ENCODE measurements at regions not wholly inside any gene's neighbourhood (a gene's known extent, or its start where the extent isn't known, plus 50 kb on each side); places are given as distances from the start of the nearest gene placed in this dataset.

DNA sequence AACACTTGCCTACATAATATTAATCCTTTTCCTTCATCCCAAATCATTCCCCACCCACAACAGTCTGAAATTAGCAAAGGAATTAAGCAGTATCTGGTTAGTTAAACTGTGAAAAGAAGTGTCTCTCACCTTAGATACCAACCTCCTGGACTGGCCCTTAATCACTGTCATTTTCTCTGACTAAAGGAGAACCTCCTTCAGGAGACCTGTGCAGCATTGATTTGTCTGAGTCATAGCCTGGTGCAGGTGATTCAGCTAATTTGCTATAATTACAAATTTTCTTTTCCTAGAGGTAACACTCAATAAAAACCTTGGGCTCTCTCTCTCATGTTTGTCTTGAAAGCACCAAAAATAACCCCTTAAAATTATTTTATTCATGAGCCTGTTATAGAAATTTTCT is 279.8 kb upstream of the SEMA6D start (continued):
- TF ChIP-seq ZNF530 (CRISPR knock-in tag; IDR thresholded peaks at IDR 0.05; ENCODE audit: low read depth) (no peak), ZNF670 (CRISPR knock-in tag; IDR thresholded peaks at IDR 0.05; ENCODE audit: borderline replicate concordance) (no peak), TOPORS (CRISPR knock-in tag; IDR thresholded peaks at IDR 0.05) (no peak)
- TF ChIP-seq, protein P1, sequence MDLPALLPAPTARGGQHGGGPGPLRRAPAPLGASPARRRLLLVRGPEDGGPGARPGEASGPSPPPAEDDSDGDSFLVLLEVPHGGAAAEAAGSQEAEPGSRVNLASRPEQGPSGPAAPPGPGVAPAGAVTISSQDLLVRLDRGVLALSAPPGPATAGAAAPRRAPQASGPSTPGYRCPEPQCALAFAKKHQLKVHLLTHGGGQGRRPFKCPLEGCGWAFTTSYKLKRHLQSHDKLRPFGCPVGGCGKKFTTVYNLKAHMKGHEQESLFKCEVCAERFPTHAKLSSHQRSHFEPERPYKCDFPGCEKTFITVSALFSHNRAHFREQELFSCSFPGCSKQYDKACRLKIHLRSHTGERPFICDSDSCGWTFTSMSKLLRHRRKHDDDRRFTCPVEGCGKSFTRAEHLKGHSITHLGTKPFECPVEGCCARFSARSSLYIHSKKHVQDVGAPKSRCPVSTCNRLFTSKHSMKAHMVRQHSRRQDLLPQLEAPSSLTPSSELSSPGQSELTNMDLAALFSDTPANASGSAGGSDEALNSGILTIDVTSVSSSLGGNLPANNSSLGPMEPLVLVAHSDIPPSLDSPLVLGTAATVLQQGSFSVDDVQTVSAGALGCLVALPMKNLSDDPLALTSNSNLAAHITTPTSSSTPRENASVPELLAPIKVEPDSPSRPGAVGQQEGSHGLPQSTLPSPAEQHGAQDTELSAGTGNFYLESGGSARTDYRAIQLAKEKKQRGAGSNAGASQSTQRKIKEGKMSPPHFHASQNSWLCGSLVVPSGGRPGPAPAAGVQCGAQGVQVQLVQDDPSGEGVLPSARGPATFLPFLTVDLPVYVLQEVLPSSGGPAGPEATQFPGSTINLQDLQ (CRISPR knock-in tag; IDR thresholded peaks at IDR 0.05), result no peak

DNA sequence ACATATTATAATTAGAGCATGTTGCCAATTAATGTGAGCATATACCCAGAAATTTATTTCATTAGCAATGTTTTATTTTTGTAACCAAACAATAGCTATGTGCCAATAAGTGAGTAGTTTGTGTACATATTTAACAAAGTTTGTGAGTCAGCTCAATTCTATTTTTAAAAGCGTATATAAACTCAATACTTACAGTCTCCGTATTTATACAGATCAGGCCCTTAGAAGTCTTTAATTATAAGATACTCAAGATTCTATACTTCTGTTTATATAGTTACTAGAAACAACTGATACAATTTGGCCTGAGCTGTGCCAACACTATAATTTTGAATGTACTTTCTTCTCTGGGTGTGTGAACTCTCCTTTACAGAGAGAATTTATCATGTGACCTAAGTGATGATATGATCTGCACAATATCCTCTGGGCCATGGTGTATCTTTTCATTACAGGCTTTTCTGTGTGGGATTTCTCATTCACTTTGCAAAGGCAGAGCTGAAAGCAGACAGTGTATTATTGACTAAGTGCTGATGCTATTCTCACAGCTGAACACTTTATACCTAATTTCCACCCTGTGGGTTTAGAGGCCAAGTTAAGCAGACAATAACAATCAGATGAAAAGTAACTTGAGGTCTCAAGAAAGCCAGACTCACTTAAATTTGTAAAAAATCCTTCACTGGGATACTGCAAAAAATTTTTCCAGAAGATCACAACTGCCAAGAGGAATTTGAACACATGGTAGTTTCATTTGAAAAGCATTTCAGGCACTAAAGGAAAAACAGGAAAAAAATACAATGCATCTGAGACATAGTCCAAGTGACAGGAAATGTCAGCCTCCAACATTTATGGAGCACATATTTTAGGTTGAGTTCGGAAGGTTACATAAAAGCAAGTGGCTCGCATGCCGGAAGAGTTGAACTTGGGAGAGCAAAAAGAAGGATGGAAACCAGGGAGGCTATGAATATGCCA is 277.9 kb upstream of the SEMA6D start:
- DNase-seq (ENCODE audit: low spot score), result no peak
- H3K4me2 ChIP-seq (ENCODE audit: low read depth, low read length), result no peak overlapping the region
- intact Hi-C loops (cut with micrococcal nuclease; ENCODE audit: unreplicated experiment), result no loop called here
- no peaks in the 10 kb centered on the region for H3K27me3 ChIP-seq (ENCODE audit: control insufficient read depth in 1 of 2, insufficient read depth in 2 of 2, low read length in 2 of 2)
- no peak overlapping the region for H3K4me3 ChIP-seq (replicated peaks in 1 of 3; ENCODE audit: insufficient read depth in 1 of 3, low read depth in 2 of 3, low read length in 3 of 3)
- no TSS peak for BruUV-seq (replicated peaks)
- no peaks in the 10 kb centered on the region for H4K20me1 ChIP-seq (ENCODE audit: insufficient read depth, low read length)
- CTCF ChIA-PET (ENCODE audit: low intra/inter-chr PET ratio, low total read pairs), result no interaction called here
- no peaks in the 10 kb centered on the region for H3K36me3 ChIP-seq (replicated peaks in 1 of 2; ENCODE audit: control insufficient read depth in 1 of 2, insufficient read depth in 2 of 2, low read length in 2 of 2)
- in situ Hi-C loops (cut with HindIII; ENCODE audit: extremely low pct_ligation_motif_present, low pct_unique_long_range_greater_than_20kb), result no loop called here
- no peaks in the 10 kb centered on the region for H3K4me1 ChIP-seq (ENCODE audit: insufficient read depth, low read length)
- no peak overlapping the region for H3K27ac ChIP-seq (ENCODE audit: extremely low read length, insufficient read depth, low read length)
- ATAC-seq, result no peak
- no peak for FAIRE-seq
- no peak overlapping the region for H2AFZ ChIP-seq (ENCODE audit: low read length)
- WGBS (ENCODE audit: low lambda C conversion rate), result 52% methylated on average over 5 of the region's 5 CpGs
- no peak overlapping the region for H3K9ac ChIP-seq (ENCODE audit: insufficient read depth, low read depth, low read length)
- TF ChIP-seq DMAP1 (CRISPR knock-in tag; IDR thresholded peaks at IDR 0.05) (no peak), ZBTB8A (CRISPR knock-in tag; IDR thresholded peaks at IDR 0.05; ENCODE audit: borderline replicate concordance, low read depth) (no peak), MEIS2 (CRISPR knock-in tag; IDR thresholded peaks at IDR 0.05) (no peak), ZNF124 (CRISPR knock-in tag; IDR thresholded peaks at IDR 0.05) (no peak)
- peaks cover 24% of the 10 kb centered on the region for H3K9me3 ChIP-seq (ENCODE audit: low read length)
- no peaks in the 10 kb centered on the region for H3K79me2 ChIP-seq (ENCODE audit: insufficient read depth, low read length)
- POLR2A ChIA-PET, result no interaction called here
